ENCODE measurements at regions not wholly inside any gene's neighbourhood (a gene's known extent, or its start where the extent isn't known, plus 50 kb on each side); places are given as distances from the start of the nearest gene placed in this dataset.

GRCh38 chr5:135697959-135698345 lies 119.2 kb upstream of the CXCL14 start:
- no peak overlapping the region for H3K9ac ChIP-seq (replicated peaks in 1 of 4; ENCODE audit: extremely low read depth in 1 of 4, low read depth in 3 of 4, low read length in 3 of 4)
- no peak overlapping the region for H3K18ac ChIP-seq (ENCODE audit: extremely low read depth, low read length)
- no peaks in the 10 kb centered on the region for H3K9me3 ChIP-seq (ENCODE audit: insufficient read depth in 2 of 2, low read depth in 1 of 2, low read length in 1 of 2)
- H3K79me2 ChIP-seq (ENCODE audit: control insufficient read depth in 1 of 2, insufficient read depth in 2 of 2, low read length in 2 of 2): no peaks in the 10 kb centered on the region
- no peak overlapping the region for H2AFZ ChIP-seq (ENCODE audit: low read length)
- no peaks in the 10 kb centered on the region for H3K36me3 ChIP-seq (ENCODE audit: control insufficient read depth in 2 of 4, insufficient read depth in 4 of 4, low read length in 3 of 4)
- no peak overlapping the region for H3K23ac ChIP-seq (ENCODE audit: insufficient read length)
- POLR2A ChIA-PET (ENCODE audit: partially characterized antibody): no interaction called here
- no peak overlapping the region for H2AK5ac ChIP-seq (ENCODE audit: low read depth, low read length)
- no peaks in the 10 kb centered on the region for H3K27me3 ChIP-seq (replicated peaks in 1 of 4; ENCODE audit: control insufficient read depth in 3 of 4, extremely low read depth in 1 of 4, insufficient read depth in 3 of 4, low read length in 3 of 4)
- H3K4me1 ChIP-seq (replicated peaks in 1 of 4; ENCODE audit: control insufficient read depth in 3 of 4, insufficient read depth in 4 of 4, low read length in 3 of 4): peaks cover 0 to 2% (median 0%) of the 10 kb centered on the region in 4 experiments; a peak in 1 of 7 replicates
- H2BK20ac ChIP-seq (ENCODE audit: low read length): no peak overlapping the region
- CTCF ChIA-PET (ENCODE audit: partially characterized antibody): interaction anchor here (0.7 to 1.8 kb wide), 5 partner anchors 22 to 158 kb away, joined by 3 to 6 read pairs (median 3); no protein-coding TSS in a partner anchor
- no peaks in the 10 kb centered on the region for H3K79me1 ChIP-seq (ENCODE audit: low read depth, low read length)
- H2BK5ac ChIP-seq (ENCODE audit: low read depth, low read length): no peak overlapping the region
- no peak overlapping the region for H2BK12ac ChIP-seq (ENCODE audit: low read depth, low read length)
- H4K5ac ChIP-seq (ENCODE audit: insufficient read length, low read depth, low read length): no peak overlapping the region
- WGBS, 2 experiments (ENCODE audit: extremely low coverage in 1 of 2, insufficient coverage in 1 of 2, insufficient read length in 1 of 2, insufficient replicate concordance in 2 of 2, low coverage in 1 of 2, low lambda C conversion rate in 2 of 2, missing lambda C conversion rate in 1 of 2): 83% methylated on average over 3 of the region's 3 CpGs; no CpG with 5 or more reads in 1 of the 2 experiments
- no peaks in the 10 kb centered on the region for H4K20me1 ChIP-seq (replicated peaks in 1 of 2; ENCODE audit: control insufficient read depth in 1 of 2, insufficient read depth in 2 of 2, low read length in 2 of 2)
- no peak overlapping the region for H2BK15ac ChIP-seq (ENCODE audit: low read length)
- H3K4me3 ChIP-seq (ENCODE audit: extremely low read depth in 1 of 4, insufficient read depth in 2 of 4, low read depth in 3 of 4, low read length in 4 of 4): no peak overlapping the region
- no peak overlapping the region for H4K91ac ChIP-seq (replicated peaks; ENCODE audit: insufficient read length, low read length)
- no peak overlapping the region for H3K14ac ChIP-seq (ENCODE audit: insufficient read length)
- H3K4ac ChIP-seq (replicated peaks; ENCODE audit: insufficient read length, low read depth, low read length): no peak overlapping the region
- no peak overlapping the region for H2BK120ac ChIP-seq (replicated peaks; ENCODE audit: low read depth, low read length)
- DNase-seq (ENCODE audit: low read depth in 1 of 2, low spot score in 2 of 2) (no peak), FAIRE-seq (no peak)
- H3K27ac ChIP-seq (ENCODE audit: low read depth, low read length): no peak overlapping the region
- H4K8ac ChIP-seq (ENCODE audit: extremely low read depth, insufficient read depth, low read length): no peak overlapping the region
- H3K23me2 ChIP-seq (ENCODE audit: low read depth, low read length): no peaks in the 10 kb centered on the region
- H3K56ac ChIP-seq (replicated peaks; ENCODE audit: insufficient read length, low read depth, low read length): no peak overlapping the region
- no peak overlapping the region for H3K4me2 ChIP-seq (ENCODE audit: insufficient read depth in 1 of 2, low read depth in 2 of 2, low read length in 2 of 2)
- no peak for TF ChIP-seq CTBP2 (IDR thresholded peaks at IDR 0.05; ENCODE audit: borderline replicate concordance, insufficient read depth, insufficient read length, low read length)
- no peak for TF ChIP-seq BRCA1 (IDR thresholded peaks at IDR 0.05; ENCODE audit: low read depth, low read length)
- TF ChIP-seq E2F6 (IDR thresholded peaks at IDR 0.05): no peak
- no peak for TF ChIP-seq SIX5 (IDR thresholded peaks at IDR 0.05; ENCODE audit: low read depth, low read length)
- TF ChIP-seq MAX (IDR thresholded peaks at IDR 0.05): no peak
- TF ChIP-seq USF2 (IDR thresholded peaks at IDR 0.05; ENCODE audit: low read length): no peak
- TF ChIP-seq RXRA (IDR thresholded peaks at IDR 0.05; ENCODE audit: insufficient read depth, low read depth, low read length): no peak
- no peak for TF ChIP-seq RAD21 (IDR thresholded peaks at IDR 0.05 in 1 of 2, conservative IDR thresholded peaks at IDR 0.05 in 1 of 2; ENCODE audit: low read depth in 2 of 2, low read length in 2 of 2)
- TF ChIP-seq CEBPB (IDR thresholded peaks at IDR 0.05; ENCODE audit: low read depth, low read length): no peak
- TF ChIP-seq NANOG (IDR thresholded peaks at IDR 0.05; ENCODE audit: insufficient read depth, low read depth, low read length, poor library complexity, severe bottlenecking): no peak
- TF ChIP-seq TEAD4 (IDR thresholded peaks at IDR 0.05; ENCODE audit: low read depth, low read length): no peak
- no peak for TF ChIP-seq HDAC2 (IDR thresholded peaks at IDR 0.05; ENCODE audit: borderline replicate concordance in 1 of 2, low read depth in 2 of 2, low read length in 2 of 2)

Measured in H1 (cell line).